HepG2 (cell line): ENCODE measurements at regions not wholly inside any gene's neighbourhood (a gene's known extent, or its start where the extent isn't known, plus 50 kb on each side); places are given as distances from the start of the nearest gene placed in this dataset.

ENCODE experiments used
- FOXK1 ChIP-seq: sonication (generic); formaldehyde crosslinking; IDR thresholded peaks from 2 replicates; pipeline ENCODE4 v1.4.0; 2020; ENCODE audit warnings: low read depth, missing genetic modification reagents, borderline replicate concordance
- MIER2 ChIP-seq: IDR thresholded peaks from 2 replicates; pipeline ENCODE4 v1.6.1; 2016; ENCODE audit warnings: missing biosample characterization, missing genetic modification reagents
- NFYC ChIP-seq: IDR thresholded peaks from 2 replicates; pipeline ENCODE4 v1.6.1; 2016; ENCODE audit warnings: missing genetic modification reagents, missing compliant biosample characterization
- SOX13 ChIP-seq, 3 experiments: fragments of 450-650 bp in 1 of 3; sonication (generic) in 1 of 3; formaldehyde crosslinking in 1 of 3; IDR thresholded peaks in 2 of 3; conservative IDR thresholded peaks in 1 of 3; 2 replicates each; pipeline versions ENCODE4 v1.5.0 to v1.6.1; 2016 to 2020; ENCODE audit warnings: antibody characterized with exemption in 1 of 3, mild to moderate bottlenecking in 1 of 3, missing compliant biosample characterization in 1 of 3, missing genetic modification reagents in 1 of 3, moderate library complexity in 1 of 3
- ZBTB14 ChIP-seq: sonication (generic); formaldehyde crosslinking; IDR thresholded peaks from 2 replicates; pipeline ENCODE4 v1.4.0; 2020; ENCODE audit warnings: missing genetic modification reagents
- ZBTB40 ChIP-seq, 2 experiments: fragments of 450-650 bp in 1 of 2; sonication (generic) in 1 of 2; formaldehyde crosslinking in 1 of 2; IDR thresholded peaks; 2 replicates each; pipeline versions ENCODE4 v1.6.1 to v1.8.0; 2016 to 2022; ENCODE audit warnings: antibody characterized with exemption in 1 of 2, mild to moderate bottlenecking in 1 of 2, missing genetic modification reagents in 1 of 2
- ZNF224 ChIP-seq: sonication (generic); formaldehyde crosslinking; IDR thresholded peaks from 2 replicates; pipeline ENCODE4 v1.5.0; 2020; ENCODE audit warnings: mild to moderate bottlenecking, missing genetic modification reagents
- ZNF24 ChIP-seq: fragments of 450-650 bp; IDR thresholded peaks from 2 replicates; pipeline ENCODE4 v1.6.1; 2017; ENCODE audit warnings: antibody characterized with exemption, mild to moderate bottlenecking
- ZNF350 ChIP-seq: sonication (generic); formaldehyde crosslinking; IDR thresholded peaks from 2 replicates; pipeline ENCODE4 v1.4.0; 2020; ENCODE audit warnings: mild to moderate bottlenecking, low read depth, missing genetic modification reagents, borderline replicate concordance
- ZNF414 ChIP-seq: sonication (generic); formaldehyde crosslinking; IDR thresholded peaks from 2 replicates; pipeline ENCODE4 v1.5.0; 2020; ENCODE audit warnings: missing genetic modification reagents
- ZNF572 ChIP-seq: sonication (generic); formaldehyde crosslinking; IDR thresholded peaks from 2 replicates; pipeline ENCODE4 v1.5.1; 2020; ENCODE audit warnings: mild to moderate bottlenecking, missing genetic modification reagents
- ZNF770 ChIP-seq: sonication (generic); formaldehyde crosslinking; IDR thresholded peaks from 2 replicates; pipeline ENCODE4 v1.5.0; 2020; ENCODE audit warnings: mild to moderate bottlenecking, missing genetic modification reagents
- TF ChIP-seq, protein P1 (sequence below): IDR thresholded peaks from 2 replicates; pipeline ENCODE4 v1.6.1; 2018; ENCODE audit warnings: missing genetic modification reagents, mild to moderate bottlenecking, missing compliant biosample characterization

DNA sequence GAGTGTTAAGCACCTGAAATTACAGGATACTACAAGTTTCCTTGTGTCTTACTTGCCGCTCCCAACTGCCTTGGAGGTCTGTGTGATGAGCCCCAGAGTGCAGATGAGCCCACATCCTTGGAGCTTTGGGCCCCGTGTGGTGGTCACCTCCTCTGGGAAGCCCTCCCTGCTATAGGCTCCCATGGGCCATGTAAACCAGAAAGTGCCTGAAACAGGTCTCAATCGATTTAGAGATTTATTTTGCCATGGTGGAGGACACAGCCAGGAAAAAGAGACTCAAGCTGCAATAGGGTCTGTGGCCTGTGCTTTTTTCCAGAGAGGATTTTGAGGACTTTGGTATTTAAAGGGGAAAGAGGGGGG is 89.4 kb upstream of the KCTD7 start (continued):
- TF ChIP-seq, protein P1, sequence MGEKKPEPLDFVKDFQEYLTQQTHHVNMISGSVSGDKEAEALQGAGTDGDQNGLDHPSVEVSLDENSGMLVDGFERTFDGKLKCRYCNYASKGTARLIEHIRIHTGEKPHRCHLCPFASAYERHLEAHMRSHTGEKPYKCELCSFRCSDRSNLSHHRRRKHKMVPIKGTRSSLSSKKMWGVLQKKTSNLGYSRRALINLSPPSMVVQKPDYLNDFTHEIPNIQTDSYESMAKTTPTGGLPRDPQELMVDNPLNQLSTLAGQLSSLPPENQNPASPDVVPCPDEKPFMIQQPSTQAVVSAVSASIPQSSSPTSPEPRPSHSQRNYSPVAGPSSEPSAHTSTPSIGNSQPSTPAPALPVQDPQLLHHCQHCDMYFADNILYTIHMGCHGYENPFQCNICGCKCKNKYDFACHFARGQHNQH (CRISPR knock-in tag): no peak
- no peak for TF ChIP-seq ZBTB14 (CRISPR knock-in tag)
- no peak for TF ChIP-seq MIER2 (CRISPR knock-in tag)
- no peak for TF ChIP-seq ZNF572
- TF ChIP-seq NFYC: no peak
- TF ChIP-seq ZNF24: no peak
- TF ChIP-seq ZNF350 (CRISPR knock-in tag): 0 out of 2 replicates have a peak, but pooled peaks have one; percentile 31
- no peak for TF ChIP-seq ZNF224 (CRISPR knock-in tag)
- no peak for TF ChIP-seq ZNF414
- no peak for TF ChIP-seq ZBTB40 (IDR thresholded peaks at IDR 0.05)
- 0 out of 2 replicates have a peak, but pooled peaks have one; percentile 32 for TF ChIP-seq ZBTB40 (CRISPR knock-in tag; IDR thresholded peaks at IDR 0.05)
- TF ChIP-seq FOXK1 (CRISPR knock-in tag): no peak
- TF ChIP-seq ZNF770 (CRISPR knock-in tag): no peak; the same call in 1 of the 2 replicates
- no peak for TF ChIP-seq SOX13 (IDR thresholded peaks at IDR 0.05)
- no peak for TF ChIP-seq SOX13 (CRISPR knock-in tag; conservative IDR thresholded peaks at IDR 0.05 in 1 of 2, IDR thresholded peaks at IDR 0.05 in 1 of 2)
